ENCODE measurements at regions not wholly inside any gene's neighbourhood (a gene's known extent, or its start where the extent isn't known, plus 50 kb on each side); places are given as distances from the start of the nearest gene placed in this dataset.

- POLR2A ChIA-PET: no interaction called here
- intact Hi-C loops (cut with micrococcal nuclease; ENCODE audit: unreplicated experiment): no loop called here
- H3K4me1 Mint-ChIP-seq (ENCODE audit: low read depth, unreplicated experiment): no peaks in the 10 kb centered on the region
- peaks cover 21% of the 10 kb centered on the region for H3K9me3 Mint-ChIP-seq (ENCODE audit: unreplicated experiment)
- H3K4me3 Mint-ChIP-seq (ENCODE audit: unreplicated experiment): no peak overlapping the region
- H3K27ac Mint-ChIP-seq (ENCODE audit: unreplicated experiment): no peak overlapping the region
- no peak for DNase-seq
- H3K4me1 ChIP-seq: peaks cover 10% of the 10 kb centered on the region; the same call in 1 of the 2 replicates
- H3K4me3 ChIP-seq (ENCODE audit: low read depth, low read length): no peak overlapping the region
- CTCF ChIA-PET: no interaction called here
- no peaks in the 10 kb centered on the region for H3K36me3 ChIP-seq (ENCODE audit: control insufficient read depth, insufficient read depth, low read length)
- no TSS peak for BruUV-seq (replicated peaks)
- no peaks in the 10 kb centered on the region for H3K36me3 Mint-ChIP-seq (ENCODE audit: insufficient read depth, unreplicated experiment)
- H3K27me3 Mint-ChIP-seq (ENCODE audit: insufficient read depth, unreplicated experiment): peaks cover 6% of the 10 kb centered on the region
- H3K27me3 ChIP-seq (replicated peaks; ENCODE audit: control insufficient read depth, insufficient read depth, low read length): no peaks in the 10 kb centered on the region
- peaks cover 22% of the 10 kb centered on the region for H3K9me3 ChIP-seq
- TF ChIP-seq CTCF (IDR thresholded peaks at IDR 0.05; ENCODE audit: insufficient read depth in 1 of 2, low read depth in 1 of 2, low read length in 1 of 2, severe bottlenecking in 1 of 2, unreplicated experiment in 1 of 2): no peak
These were observed 371.8 kb upstream of the SULF2 start for GRCh38 chr20:48156951-48157700.

- no peak overlapping the region for H3K4me3 Mint-ChIP-seq (ENCODE audit: unreplicated experiment)
- H3K27ac Mint-ChIP-seq (ENCODE audit: unreplicated experiment): no peak overlapping the region
- no TSS peak for BruUV-seq (replicated peaks)
- no peaks in the 10 kb centered on the region for H3K36me3 Mint-ChIP-seq (ENCODE audit: insufficient read depth, unreplicated experiment)
- peaks cover 10% of the 10 kb centered on the region; the same call in 1 of the 2 replicates for H3K4me1 ChIP-seq
- H3K36me3 ChIP-seq (ENCODE audit: control insufficient read depth, insufficient read depth, low read length): no peaks in the 10 kb centered on the region
- no peak for DNase-seq
- H3K9me3 ChIP-seq: peaks cover 22% of the 10 kb centered on the region
- CTCF ChIA-PET: no interaction called here
- POLR2A ChIA-PET: no interaction called here
- peaks cover 21% of the 10 kb centered on the region for H3K9me3 Mint-ChIP-seq (ENCODE audit: unreplicated experiment)
- intact Hi-C loops (cut with micrococcal nuclease; ENCODE audit: unreplicated experiment): no loop called here
- TF ChIP-seq CTCF (IDR thresholded peaks at IDR 0.05; ENCODE audit: insufficient read depth in 1 of 2, low read depth in 1 of 2, low read length in 1 of 2, severe bottlenecking in 1 of 2, unreplicated experiment in 1 of 2): no peak
- no peak overlapping the region for H3K4me3 ChIP-seq (ENCODE audit: low read depth, low read length)
- no peaks in the 10 kb centered on the region for H3K27me3 ChIP-seq (replicated peaks; ENCODE audit: control insufficient read depth, insufficient read depth, low read length)
- H3K27me3 Mint-ChIP-seq (ENCODE audit: insufficient read depth, unreplicated experiment): peaks cover 6% of the 10 kb centered on the region
- H3K4me1 Mint-ChIP-seq (ENCODE audit: low read depth, unreplicated experiment): no peaks in the 10 kb centered on the region
These were observed 371.2 kb upstream of the SULF2 start for GRCh38 chr20:48156521-48156920.

GRCh38 chr20:48155268-48155667, 370.0 kb upstream of the SULF2 start:
- Histone ChIP-seq H3K4me3 (ENCODE audit: low read depth, low read length) (no peak overlapping the region), H3K36me3 (ENCODE audit: control insufficient read depth, insufficient read depth, low read length) (no peaks in the 10 kb centered on the region), H3K9me3 (peaks cover 22% of the 10 kb centered on the region), H3K27me3 (replicated peaks; ENCODE audit: control insufficient read depth, insufficient read depth, low read length) (no peaks in the 10 kb centered on the region), H3K4me1 (peaks cover 10% of the 10 kb centered on the region; the same call in 1 of the 2 replicates)
- intact Hi-C loops (cut with micrococcal nuclease; ENCODE audit: unreplicated experiment): no loop called here
- Mint-ChIP-seq H3K9me3 (ENCODE audit: unreplicated experiment) (peaks cover 21% of the 10 kb centered on the region), H3K4me3 (ENCODE audit: unreplicated experiment) (no peak overlapping the region), H3K36me3 (ENCODE audit: insufficient read depth, unreplicated experiment) (no peaks in the 10 kb centered on the region), H3K27me3 (ENCODE audit: insufficient read depth, unreplicated experiment) (peaks cover 6% of the 10 kb centered on the region), H3K4me1 (ENCODE audit: low read depth, unreplicated experiment) (no peaks in the 10 kb centered on the region), H3K27ac (ENCODE audit: unreplicated experiment) (no peak overlapping the region)
- BruUV-seq (replicated peaks): no TSS peak
- ChIA-PET CTCF (no interaction called here), POLR2A (no interaction called here)
- no peak for TF ChIP-seq CTCF (IDR thresholded peaks at IDR 0.05; ENCODE audit: insufficient read depth in 1 of 2, low read depth in 1 of 2, low read length in 1 of 2, severe bottlenecking in 1 of 2, unreplicated experiment in 1 of 2)
- DNase-seq: no peak

Measured in Caco-2 (cell line).